HCT116 (cell line): ENCODE measurements at regions not wholly inside any gene's neighbourhood (a gene's known extent, or its start where the extent isn't known, plus 50 kb on each side); places are given as distances from the start of the nearest gene placed in this dataset.

ENCODE experiments used
- ATAC-seq: fragments of 200-7000 bp; cut with Tn5 transposase; 2 replicates; pipeline ENCODE4 v1.9.1; 2020; ENCODE audit warnings: mild to moderate bottlenecking, moderate library complexity
- BruUV-seq: library from RNA; stranded (reverse); fragments of 400-500 nt; replicated peaks from 2 replicates; lab custom pipeline; 2021; lab: Mats Ljungman, UMichigan
- CTCF ChIA-PET: fragments of 300-600 bp; sonication (Branson Sonifier 250); formaldehyde crosslinking; loops from one replicate; lab custom pipeline; 2021; ENCODE audit warnings: antibody characterized with exemption; lab: Charles Lee
- POLR2A ChIA-PET: fragments of 300-600, 350-600 bp; sonication (Branson Sonifier 250); formaldehyde crosslinking; loops from one replicate; lab custom pipeline; 2021; ENCODE audit warnings: antibody characterized with exemption; lab: Charles Lee
- RAD21 ChIA-PET, 2 experiments: fragments of 300-600 bp; sonication (Branson Sonifier 250); formaldehyde crosslinking; loops; one replicate each; lab custom pipeline; 2023; ENCODE audit warnings: low total read pairs in 2 of 2; ENCODE audit not compliant: uncharacterized antibody in 2 of 2, unreplicated experiment in 2 of 2, low non-redundant PET in 1 of 2; lab: Charles Lee
- DNase-seq: peaks from one replicate; pipeline ENCODE4 v3.0.0-alpha.2; 2010; ENCODE audit warnings: low read depth, low spot score
- H2AFZ ChIP-seq: fragments of 200-600 bp; shearing (Covaris generic), sonication (generic); 2 replicates; pipeline ENCODE4 v1.6.1; 2017; ENCODE audit warnings: low read depth, mixed run types, mixed read lengths, antibody characterized with exemption, low read length; ENCODE audit not compliant: poor library complexity, severe bottlenecking
- H3K27ac ChIP-seq: 2 replicates; pipeline ENCODE4 v1.5.1; 2012; ENCODE audit warnings: low read depth, low read length
- H3K27me3 ChIP-seq: fragments of 200-600 bp; sonication (generic); 2 replicates; pipeline ENCODE4 v1.6.1; 2016; ENCODE audit warnings: mixed run types, low read length, mixed read lengths; ENCODE audit not compliant: insufficient read depth
- H3K36me3 ChIP-seq, 2 experiments: fragments of 200-500 bp in 1 of 2; fragments of 200-600 bp in 1 of 2; sonication (Bioruptor generic) in 1 of 2; sonication (generic) in 1 of 2; 2 replicates each; pipeline versions ENCODE4 v1.5.1 to v1.6.1; 2014 to 2016; ENCODE audit warnings: low read length in 2 of 2, inconsistent platforms in 1 of 2, mixed read lengths in 1 of 2, mixed run types in 1 of 2; ENCODE audit not compliant: insufficient read depth in 2 of 2, control insufficient read depth in 1 of 2
- H3K4me1 ChIP-seq, 2 experiments: fragments of 200-600 bp in 1 of 2; sonication (generic) in 1 of 2; 2 replicates each; pipeline versions ENCODE4 v1.5.1 to v1.6.1; 2012 to 2017; ENCODE audit warnings: low read length in 2 of 2, inconsistent platforms in 1 of 2, mild to moderate bottlenecking in 1 of 2, mixed read lengths in 1 of 2, mixed run types in 1 of 2, moderate library complexity in 1 of 2; ENCODE audit not compliant: insufficient read depth in 2 of 2, control insufficient read depth in 1 of 2
- H3K4me2 ChIP-seq: fragments of 200-600 bp; sonication (generic); 2 replicates; pipeline ENCODE4 v1.6.1; 2017; ENCODE audit warnings: mixed run types, low read length, mixed read lengths
- H3K4me3 ChIP-seq, 2 experiments: fragments of 200-600 bp in 1 of 2; sonication (generic) in 1 of 2; replicated peaks in 1 of 2; 2 replicates each; pipeline ENCODE4 v1.5.1; 2011 to 2016; ENCODE audit warnings: low read length in 2 of 2, control low read depth in 1 of 2, low read depth in 1 of 2, mild to moderate bottlenecking in 1 of 2, mixed read lengths in 1 of 2, mixed run types in 1 of 2
- H3K79me2 ChIP-seq: fragments of 200-600 bp; sonication (generic); 2 replicates; pipeline ENCODE4 v1.6.1; 2017; ENCODE audit warnings: mild to moderate bottlenecking, mixed run types, low read length, moderate library complexity, mixed read lengths; ENCODE audit not compliant: insufficient read depth
- H3K9ac ChIP-seq: fragments of 200-600 bp; sonication (generic); 2 replicates; pipeline ENCODE4 v1.6.1; 2016; ENCODE audit warnings: low read length, mixed read lengths
- H3K9me2 ChIP-seq: fragments of 200-600 bp; sonication (generic), shearing (Covaris generic); 2 replicates; pipeline ENCODE4 v1.6.1; 2017; ENCODE audit warnings: mixed run types, mild to moderate bottlenecking, moderate library complexity; ENCODE audit not compliant: insufficient read depth
- H3K9me3 ChIP-seq, 2 experiments: fragments of 200-500 bp in 1 of 2; fragments of 200-600 bp in 1 of 2; sonication (Bioruptor generic) in 1 of 2; sonication (generic) in 1 of 2; 2 replicates each; pipeline ENCODE4 v1.6.1; 2014 to 2017; ENCODE audit warnings: low read length in 2 of 2, mixed read lengths in 2 of 2, inconsistent platforms in 1 of 2, low read depth in 1 of 2, mild to moderate bottlenecking in 1 of 2, mixed run types in 1 of 2, moderate library complexity in 1 of 2; ENCODE audit not compliant: control insufficient read depth in 1 of 2, insufficient read depth in 1 of 2
- H4K20me1 ChIP-seq: fragments of 200-600 bp; sonication (generic), shearing (Covaris generic); 2 replicates; pipeline ENCODE4 v1.6.1; 2017; ENCODE audit warnings: mixed run types, mild to moderate bottlenecking, moderate library complexity; ENCODE audit not compliant: insufficient read depth
- ATF3 ChIP-seq: IDR thresholded peaks from 2 replicates; pipeline ENCODE4 v1.6.1; 2012
- CBX3 ChIP-seq: IDR thresholded peaks from 2 replicates; pipeline ENCODE4 v1.6.1; 2012; ENCODE audit warnings: low read depth
- ELF1 ChIP-seq: IDR thresholded peaks from 2 replicates; pipeline ENCODE4 v1.6.1; 2012; ENCODE audit warnings: low read depth, borderline replicate concordance
- JUND ChIP-seq: IDR thresholded peaks from 2 replicates; pipeline ENCODE4 v1.6.1; 2012
- POLR2A ChIP-seq: IDR thresholded peaks from 2 replicates; pipeline ENCODE4 v1.7.0; 2011; ENCODE audit warnings: borderline replicate concordance; ENCODE audit not compliant: insufficient read depth, insufficient read length; ENCODE audit errors: extremely low read depth
- REST ChIP-seq: IDR thresholded peaks from 2 replicates; pipeline ENCODE4 v1.6.1; 2012; ENCODE audit warnings: low read depth
- SP1 ChIP-seq: IDR thresholded peaks from 2 replicates; pipeline ENCODE4 v1.6.1; 2012; ENCODE audit warnings: low read depth
- SRF ChIP-seq: IDR thresholded peaks from 2 replicates; pipeline ENCODE4 v1.6.1; 2012; ENCODE audit warnings: low read depth
- YY1 ChIP-seq: IDR thresholded peaks from 2 replicates; pipeline ENCODE4 v1.6.1; 2011; ENCODE audit warnings: low read length, low read depth, moderate library complexity, mild to moderate bottlenecking; ENCODE audit not compliant: insufficient replicate concordance; ENCODE audit errors: extremely low read depth
- ZBTB33 ChIP-seq: IDR thresholded peaks from 2 replicates; pipeline ENCODE4 v1.6.1; 2011; ENCODE audit warnings: mild to moderate bottlenecking, low read length, moderate library complexity; ENCODE audit not compliant: insufficient replicate concordance; ENCODE audit errors: extremely low read depth
- intact Hi-C: fragments of 100-400 bp; cut with micrococcal nuclease; formaldehyde crosslinking; loops from 2 replicates; pipeline ENCODE4 v1.10.0; 2022
- TF ChIP-seq, protein P1 (sequence below), 3 experiments: fragments of 200-600 bp in 1 of 3; sonication (generic) in 1 of 3; IDR thresholded peaks in 2 of 3; conservative IDR thresholded peaks in 1 of 3; 2 replicates each; pipeline ENCODE4 v1.5.1; 2012 to 2017; ENCODE audit warnings: low read depth in 2 of 3, low read length in 2 of 3, antibody characterized with exemption in 1 of 3, borderline replicate concordance in 1 of 3, control low read depth in 1 of 3, mild to moderate bottlenecking in 1 of 3, mixed read lengths in 1 of 3, mixed run types in 1 of 3, moderate library complexity in 1 of 3; ENCODE audit not compliant: insufficient read depth in 1 of 3

DNA sequence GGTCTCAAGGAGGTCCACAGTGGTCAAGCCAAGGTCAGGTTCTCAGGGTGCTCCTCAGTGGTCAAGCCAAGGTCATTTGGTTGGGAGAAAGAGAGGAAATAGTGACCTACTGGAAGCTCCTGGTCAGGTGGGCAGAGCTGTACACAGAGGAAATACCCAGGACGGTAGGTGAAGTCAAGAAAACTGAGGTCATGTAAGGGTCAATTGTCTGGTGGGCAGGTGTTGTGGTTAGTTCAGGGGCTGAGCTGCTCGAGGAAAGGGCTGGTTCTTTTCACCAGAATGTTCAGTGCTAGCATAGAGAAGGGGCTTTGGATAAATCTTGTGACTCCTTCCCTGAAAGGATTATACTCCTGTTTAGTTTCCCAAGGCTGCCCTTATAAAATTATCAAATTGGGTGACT lies 540.5 kb downstream of the VRK1 start:
- ATAC-seq, result no peak
- TF ChIP-seq YY1 (no peak), ZBTB33 (no peak), ELF1 (no peak), CBX3 (no peak), JUND (no peak), ATF3 (no peak), POLR2A (no peak), SRF (no peak), REST (no peak), SP1 (no peak)
- TF ChIP-seq, protein P1, sequence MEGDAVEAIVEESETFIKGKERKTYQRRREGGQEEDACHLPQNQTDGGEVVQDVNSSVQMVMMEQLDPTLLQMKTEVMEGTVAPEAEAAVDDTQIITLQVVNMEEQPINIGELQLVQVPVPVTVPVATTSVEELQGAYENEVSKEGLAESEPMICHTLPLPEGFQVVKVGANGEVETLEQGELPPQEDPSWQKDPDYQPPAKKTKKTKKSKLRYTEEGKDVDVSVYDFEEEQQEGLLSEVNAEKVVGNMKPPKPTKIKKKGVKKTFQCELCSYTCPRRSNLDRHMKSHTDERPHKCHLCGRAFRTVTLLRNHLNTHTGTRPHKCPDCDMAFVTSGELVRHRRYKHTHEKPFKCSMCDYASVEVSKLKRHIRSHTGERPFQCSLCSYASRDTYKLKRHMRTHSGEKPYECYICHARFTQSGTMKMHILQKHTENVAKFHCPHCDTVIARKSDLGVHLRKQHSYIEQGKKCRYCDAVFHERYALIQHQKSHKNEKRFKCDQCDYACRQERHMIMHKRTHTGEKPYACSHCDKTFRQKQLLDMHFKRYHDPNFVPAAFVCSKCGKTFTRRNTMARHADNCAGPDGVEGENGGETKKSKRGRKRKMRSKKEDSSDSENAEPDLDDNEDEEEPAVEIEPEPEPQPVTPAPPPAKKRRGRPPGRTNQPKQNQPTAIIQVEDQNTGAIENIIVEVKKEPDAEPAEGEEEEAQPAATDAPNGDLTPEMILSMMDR (IDR thresholded peaks at IDR 0.05 in 2 of 3, conservative IDR thresholded peaks at IDR 0.05 in 1 of 3; ENCODE audit: borderline replicate concordance in 1 of 3, insufficient read depth in 1 of 3, low read depth in 2 of 3, low read length in 2 of 3), result no peak

More for the DNA sequence above, 540.5 kb downstream of the VRK1 start:
- BruUV-seq, result no TSS peak
- Histone ChIP-seq H3K4me3 (no peak overlapping the region), H3K9me3 (no peaks in the 10 kb centered on the region), H3K36me3 (no peaks in the 10 kb centered on the region), H3K9me2 (no peaks in the 10 kb centered on the region), H2AFZ (no peak overlapping the region), H4K20me1 (no peaks in the 10 kb centered on the region), H3K27me3 (peaks cover 7% of the 10 kb centered on the region; the same call in 1 of the 2 replicates), H3K27ac (no peak overlapping the region), H3K9ac (no peak overlapping the region), H3K79me2 (no peaks in the 10 kb centered on the region), H3K4me2 (no peak overlapping the region), H3K4me1 (no peaks in the 10 kb centered on the region)
- CTCF ChIA-PET, result no interaction called here
- intact Hi-C loops, result no loop called here
- RAD21 ChIA-PET, result no interaction called here
- DNase-seq, result no peak
- POLR2A ChIA-PET, result no interaction called here
